Left renal cortex interstitium (tissue), 4 donors: ENCODE measurements at regions not wholly inside any gene's neighbourhood (a gene's known extent, or its start where the extent isn't known, plus 50 kb on each side); places are given as distances from the start of the nearest gene placed in this dataset.

Experiments used
- DNase-seq, 4 donors: peaks; one replicate each; pipeline ENCODE4 v3.0.0-alpha.2; 2013; ENCODE audit warnings: low read depth in 4 of 4, low spot score in 2 of 4, missing footprints in 1 of 4

- DNase-seq: no peak
Measured at GRCh38 chr11:11789735-11790369, 51.9 kb upstream of the USP47 start.

GRCh38 chr11:11788063-11788710 lies 53.6 kb upstream of the USP47 start:
- no peak for DNase-seq

GRCh38 chr11:11787305-11788062 lies 54.3 kb upstream of the USP47 start:
- DNase-seq: peak in 3 of 4 donors; percentile 21 to 68 (median 47)

GRCh38 chr11:11786771-11787170 lies 55.0 kb upstream of the USP47 start:
- DNase-seq: no peak

GRCh38 chr11:11786234-11786633 lies 55.5 kb upstream of the USP47 start:
- DNase-seq: no peak

GRCh38 chr11:11782532-11783110 lies 59.2 kb upstream of the USP47 start:
- DNase-seq: no peak

GRCh38 chr11:11780858-11781257 lies 60.9 kb upstream of the USP47 start:
- no peak for DNase-seq

- DNase-seq: no peak
Measured at GRCh38 chr11:11779975-11780374, 61.8 kb upstream of the USP47 start.

GRCh38 chr11:11777897-11778296 lies 63.9 kb upstream of the USP47 start:
- DNase-seq: no peak

- no peak for DNase-seq
Measured at GRCh38 chr11:11776714-11777113, 65.1 kb upstream of the USP47 start.

GRCh38 chr11:11774928-11775327 lies 66.8 kb upstream of the USP47 start:
- no peak for DNase-seq

GRCh38 chr11:11772865-11773515 lies 68.8 kb upstream of the USP47 start:
- DNase-seq: no peak

- DNase-seq: no peak
Measured at GRCh38 chr11:11770921-11771486, 70.8 kb upstream of the USP47 start.

GRCh38 chr11:11770296-11770695 lies 71.5 kb upstream of the USP47 start:
- no peak for DNase-seq

GRCh38 chr11:11769782-11770181 lies 72.0 kb upstream of the USP47 start:
- DNase-seq: no peak

GRCh38 chr11:11769362-11769761 lies 72.4 kb upstream of the USP47 start:
- no peak for DNase-seq

- no peak for DNase-seq
Measured at GRCh38 chr11:11764423-11764803, 77.4 kb upstream of the USP47 start.

GRCh38 chr11:11763796-11764422 lies 77.9 kb upstream of the USP47 start:
- DNase-seq: no peak

- DNase-seq: no peak
Measured at GRCh38 chr11:11760838-11761237, 80.9 kb upstream of the USP47 start.

- DNase-seq: no peak
Measured at GRCh38 chr11:11758603-11759196, 83.1 kb upstream of the USP47 start.
